B cell (primary cell): ENCODE measurements at regions not wholly inside any gene's neighbourhood (a gene's known extent, or its start where the extent isn't known, plus 50 kb on each side); places are given as distances from the start of the nearest gene placed in this dataset.

Experiments
- CTCF ChIP-seq: fragments of 200-600 bp; IDR thresholded peaks from one replicate; pipeline ENCODE4 v1.8.0; 2022; ENCODE audit warnings: antibody characterized with exemption, mild to moderate bottlenecking
- EZH2 ChIP-seq: IDR thresholded peaks from 2 replicates; pipeline ENCODE4 v1.6.1; 2012; ENCODE audit warnings: borderline replicate concordance, low read depth, mild to moderate bottlenecking, moderate library complexity, low read length; ENCODE audit not compliant: insufficient read depth, poor library complexity, severe bottlenecking

DNA sequence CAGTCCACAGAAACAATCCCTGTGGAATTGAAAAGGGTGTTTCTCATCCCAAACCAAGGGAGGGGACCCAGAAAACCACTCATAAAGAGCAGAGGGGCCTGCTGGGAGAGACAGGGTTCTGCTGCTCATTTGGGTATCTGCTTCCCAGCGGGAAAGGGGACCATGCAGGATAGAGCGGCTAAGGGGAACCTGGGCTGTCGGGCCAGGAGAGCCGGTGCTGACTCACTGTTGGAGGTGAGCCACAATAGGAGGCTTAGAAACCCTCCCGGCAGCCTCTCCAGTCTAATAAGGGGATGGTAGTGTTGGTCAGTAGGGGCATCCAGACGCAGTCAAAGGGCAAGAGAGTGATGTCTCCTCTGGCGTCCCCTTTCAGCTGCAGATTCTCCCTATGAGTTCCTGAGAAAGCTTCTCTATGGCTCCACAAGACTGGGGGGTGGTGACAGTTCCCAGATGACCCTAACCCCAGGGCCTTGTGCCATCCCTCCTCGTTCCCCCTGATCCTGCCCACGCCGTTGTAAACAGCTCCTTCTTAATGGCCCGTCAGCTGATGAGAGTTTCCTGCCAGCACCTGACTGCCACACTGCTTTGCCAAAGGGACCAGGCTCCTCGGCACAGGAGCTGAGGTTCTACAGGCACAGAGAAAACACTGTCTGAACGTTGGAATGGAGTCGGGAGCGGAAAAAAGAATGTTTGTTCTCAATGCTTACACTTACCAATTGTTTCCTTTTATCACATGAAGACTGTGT is 646.1 kb upstream of the DEFB115 start:
- TF ChIP-seq CTCF: no peak
- TF ChIP-seq EZH2: no peak
